OCI-LY3 (cell line): ENCODE measurements at regions not wholly inside any gene's neighbourhood (a gene's known extent, or its start where the extent isn't known, plus 50 kb on each side); places are given as distances from the start of the nearest gene placed in this dataset.

Experiments used
- CTCF ChIP-seq: fragments of 200-600, 300-600 bp; sonication (generic); IDR thresholded peaks from 2 replicates; pipeline ENCODE4 v1.5.1; 2014; ENCODE audit warnings: antibody characterized with exemption, low read length, low read depth
- EZH2phosphoT487 ChIP-seq: fragments of 200-600 bp; shearing (Covaris generic); IDR thresholded peaks from 2 replicates; pipeline ENCODE4 v1.6.1; 2018; ENCODE audit warnings: antibody characterized with exemption, mixed run types, low read depth

GRCh38 chr12:63028951-63029350, 94.0 kb upstream of the PPM1H start:
- TF ChIP-seq CTCF (no peak), EZH2phosphoT487 (no peak)
